ENCODE measurements at regions not wholly inside any gene's neighbourhood (a gene's known extent, or its start where the extent isn't known, plus 50 kb on each side); places are given as distances from the start of the nearest gene placed in this dataset.

- no peak for TF ChIP-seq GATA3 (IDR thresholded peaks at IDR 0.05; ENCODE audit: low read depth, low read length)
- TF ChIP-seq GATA2 (IDR thresholded peaks at IDR 0.05; ENCODE audit: low read depth, low read length): no peak
Observed at GRCh38 chr7:351256-351655, 61.3 kb downstream of the FOXL3 start.

GRCh38 chr7:351681-352480 is 61.9 kb downstream of the FOXL3 start:
- no peak for TF ChIP-seq GATA2 (IDR thresholded peaks at IDR 0.05; ENCODE audit: low read depth, low read length)
- TF ChIP-seq GATA3 (IDR thresholded peaks at IDR 0.05; ENCODE audit: low read depth, low read length): no peak

GRCh38 chr7:353746-354325 is 63.9 kb downstream of the FOXL3 start:
- TF ChIP-seq GATA2 (IDR thresholded peaks at IDR 0.05; ENCODE audit: low read depth, low read length): no peak

DNA sequence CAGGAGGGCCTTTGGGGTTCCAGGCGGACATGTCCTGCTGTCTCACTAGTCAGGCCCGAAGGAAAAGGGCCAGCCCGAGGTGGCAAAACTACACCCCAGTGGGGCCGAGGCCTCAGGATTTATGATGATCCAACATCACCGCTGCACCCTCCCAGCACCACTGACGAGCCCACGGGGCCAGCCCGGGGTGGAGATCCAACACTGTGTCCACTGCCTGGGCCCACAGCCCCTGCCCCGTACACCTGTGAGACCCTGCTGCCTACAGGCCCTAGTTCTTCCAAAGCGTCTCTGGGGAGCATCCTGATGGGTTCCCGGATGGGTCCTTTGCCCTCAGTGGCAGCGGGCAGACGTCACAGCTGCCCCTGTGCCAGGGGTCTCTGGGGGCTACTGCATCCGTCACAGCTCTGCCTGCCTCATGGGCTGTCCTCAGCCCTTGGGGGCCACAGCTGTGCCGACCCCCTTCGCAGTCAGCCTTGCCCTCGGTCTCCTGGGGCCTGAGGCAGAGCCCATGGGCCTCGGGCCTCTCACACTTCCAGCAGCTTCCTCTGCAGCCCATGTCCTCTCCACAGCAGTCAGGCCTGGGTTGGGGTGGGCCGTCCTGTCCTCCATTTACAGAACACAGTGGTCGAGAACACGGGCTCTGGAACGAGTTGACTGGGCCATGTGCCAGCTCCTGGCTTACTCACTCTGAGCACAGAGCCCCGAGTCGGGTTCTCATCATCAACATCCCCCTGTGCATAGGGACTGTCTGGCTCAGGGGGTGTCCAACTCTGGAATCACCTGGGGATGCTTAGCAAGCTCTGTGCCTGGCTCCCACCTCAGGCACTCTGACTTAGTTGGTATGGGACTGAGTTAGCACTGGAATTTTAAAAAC is 64.9 kb downstream of the FOXL3 start:
- no peak for TF ChIP-seq GATA3 (IDR thresholded peaks at IDR 0.05; ENCODE audit: low read depth, low read length)
- TF ChIP-seq GATA2 (IDR thresholded peaks at IDR 0.05; ENCODE audit: low read depth, low read length): no peak

DNA sequence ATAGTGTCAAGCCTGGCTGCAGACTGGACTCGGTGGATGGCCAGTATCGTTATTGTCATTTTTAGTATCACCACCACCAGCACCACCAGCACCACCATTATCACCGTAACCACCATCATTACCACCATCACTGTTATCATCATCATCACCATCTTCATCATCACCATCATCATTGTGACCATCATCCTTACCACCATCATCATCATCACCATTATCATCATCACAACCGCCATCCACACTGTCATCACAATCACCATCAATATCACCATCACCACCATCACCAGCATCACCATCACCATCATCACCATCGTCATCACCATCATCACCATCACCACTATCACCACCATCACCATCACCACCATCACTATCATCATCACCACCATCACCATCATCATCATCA is 65.6 kb downstream of the FOXL3 start:
- TF ChIP-seq GATA2 (IDR thresholded peaks at IDR 0.05; ENCODE audit: low read depth, low read length): no peak
- no peak for TF ChIP-seq GATA3 (IDR thresholded peaks at IDR 0.05; ENCODE audit: low read depth, low read length)

GRCh38 chr7:356087-356486 is 66.1 kb downstream of the FOXL3 start:
- TF ChIP-seq GATA3 (IDR thresholded peaks at IDR 0.05; ENCODE audit: low read depth, low read length) (no peak), GATA2 (IDR thresholded peaks at IDR 0.05; ENCODE audit: low read depth, low read length) (no peak)

DNA sequence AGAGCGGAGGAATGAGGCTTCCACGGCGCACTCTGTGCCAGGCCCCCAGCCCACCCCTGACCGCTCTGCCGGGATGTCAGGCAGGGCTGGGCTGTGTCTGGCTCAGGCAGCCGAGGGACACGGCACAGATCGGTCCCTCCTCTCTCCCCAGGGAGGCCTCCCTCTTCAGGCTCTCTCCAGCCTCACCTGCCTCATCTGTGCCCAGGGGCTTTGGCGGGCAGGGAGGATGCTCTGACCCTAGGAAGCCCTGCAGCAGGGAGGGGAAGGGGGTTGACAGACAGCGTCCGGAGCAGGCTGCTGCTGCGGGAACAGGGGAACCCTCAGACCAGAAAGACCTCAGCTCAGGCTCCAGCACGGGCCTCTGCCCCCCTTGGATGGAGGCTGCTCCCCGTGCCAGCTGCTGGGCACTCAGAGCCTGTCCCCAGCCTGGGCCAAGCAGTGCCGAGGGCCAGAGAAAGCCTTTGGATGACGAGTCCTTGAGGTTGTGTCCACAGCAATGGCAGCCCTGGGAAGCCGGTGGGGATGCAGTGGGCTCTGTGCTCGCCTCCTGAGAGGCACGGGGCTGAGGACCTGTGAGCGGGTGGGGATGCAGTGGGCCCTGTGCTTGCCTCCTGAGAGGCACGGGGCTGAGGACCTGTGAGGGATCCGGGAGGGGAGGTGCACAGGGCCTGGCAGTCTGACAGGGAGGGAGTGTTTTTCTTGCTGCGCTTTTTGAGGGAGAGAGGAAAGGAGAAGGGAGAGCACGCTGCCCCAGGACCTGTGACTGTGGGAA is 66.9 kb downstream of the FOXL3 start:
- TF ChIP-seq GATA2 (IDR thresholded peaks at IDR 0.05; ENCODE audit: low read depth, low read length) (no peak), GATA3 (IDR thresholded peaks at IDR 0.05; ENCODE audit: low read depth, low read length) (no peak)

- no peak for TF ChIP-seq GATA3 (IDR thresholded peaks at IDR 0.05; ENCODE audit: low read depth, low read length)
- TF ChIP-seq GATA2 (IDR thresholded peaks at IDR 0.05; ENCODE audit: low read depth, low read length): no peak
Observed at GRCh38 chr7:357531-358209, 67.7 kb downstream of the FOXL3 start.

DNA sequence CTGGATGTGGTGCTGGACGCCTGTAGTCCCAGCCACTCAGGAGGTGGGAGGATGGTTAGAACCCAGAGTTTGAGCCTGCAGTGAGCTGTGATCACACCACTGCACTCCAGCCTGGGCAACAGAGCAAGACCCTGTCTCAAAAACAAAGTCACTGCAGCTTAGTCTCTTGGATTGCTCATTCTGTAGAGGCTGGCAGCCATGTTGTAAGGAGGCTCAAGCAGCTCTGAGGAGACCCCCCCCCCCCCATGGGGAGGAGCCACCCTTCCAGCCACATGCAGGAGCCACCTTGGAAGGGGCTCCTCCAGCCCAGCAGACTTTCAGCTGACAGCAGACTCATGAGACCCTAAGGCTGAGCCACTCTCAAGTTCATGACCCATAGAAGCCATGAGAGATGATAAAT is 68.4 kb downstream of the FOXL3 start:
- no peak for TF ChIP-seq GATA2 (IDR thresholded peaks at IDR 0.05; ENCODE audit: low read depth, low read length)

GRCh38 chr7:359226-359765 is 69.3 kb downstream of the FOXL3 start:
- TF ChIP-seq GATA3 (IDR thresholded peaks at IDR 0.05; ENCODE audit: low read depth, low read length): no peak
- TF ChIP-seq GATA2 (IDR thresholded peaks at IDR 0.05; ENCODE audit: low read depth, low read length): no peak

GRCh38 chr7:359766-360361 is 69.9 kb downstream of the FOXL3 start:
- TF ChIP-seq GATA3 (IDR thresholded peaks at IDR 0.05; ENCODE audit: low read depth, low read length) (no peak), GATA2 (IDR thresholded peaks at IDR 0.05; ENCODE audit: low read depth, low read length) (no peak)

- TF ChIP-seq GATA2 (IDR thresholded peaks at IDR 0.05; ENCODE audit: low read depth, low read length): no peak
- no peak for TF ChIP-seq GATA3 (IDR thresholded peaks at IDR 0.05; ENCODE audit: low read depth, low read length)
Observed at GRCh38 chr7:360454-361100, 70.6 kb downstream of the FOXL3 start.
